K562 (cell line): ENCODE measurements at regions not wholly inside any gene's neighbourhood (a gene's known extent, or its start where the extent isn't known, plus 50 kb on each side); places are given as distances from the start of the nearest gene placed in this dataset.

Experiments
- ATAC-seq: fragments of 200-7000 bp; cut with Tn5 transposase; 3 replicates; pipeline ENCODE4 v1.9.1; 2020; ENCODE audit warnings: moderate library complexity
- BruUV-seq: library from RNA; stranded (reverse); fragments of 400-500 nt; replicated peaks from 2 replicates; lab custom pipeline; 2021; lab: Mats Ljungman, UMichigan
- CTCF ChIA-PET: fragments of 300-600 bp; formaldehyde crosslinking; extraction: SDS; loops from one replicate; lab custom pipeline; 2021; ENCODE audit warnings: low intra/inter-chr PET ratio; lab: Yijun Ruan, JAX
- POLR2A ChIA-PET: fragments of 300-600, 350-650 bp; sonication (Branson Sonifier 250); formaldehyde crosslinking; extraction: SDS; loops from one replicate; lab custom pipeline; 2021; ENCODE audit warnings: antibody characterized with exemption, inconsistent platforms; lab: Yijun Ruan, JAX
- DNase-seq, 4 experiments: peaks; one replicate each; pipeline versions ENCODE4 v3.0.0 to v3.0.0-alpha.2; 2011 to 2018; ENCODE audit warnings: low spot score in 3 of 4, mixed read lengths in 3 of 4; ENCODE audit errors: extremely low read depth in 1 of 4
- FAIRE-seq: peaks from 2 replicates; lab custom pipeline; 2011; peaks lifted over from hg19 to GRCh38; lab: Jason Lieb, UNC
- H2AFZ ChIP-seq: 2 replicates; pipeline ENCODE4 v1.6.0; 2011; ENCODE audit warnings: low read depth, low read length, control low read depth, inconsistent platforms
- H3K27ac ChIP-seq: fragments of 200-600 bp; 3 replicates; pipeline ENCODE4 v1.8.0; 2011; ENCODE audit warnings: low read depth, mild to moderate bottlenecking, control low read depth, inconsistent platforms, low read length, moderate library complexity, mixed read lengths; ENCODE audit errors: extremely low read depth
- H3K27me3 ChIP-seq, 2 experiments: fragments of 300-600 bp in 1 of 2; 2 replicates in 1 of 2; 3 replicates in 1 of 2; pipeline versions ENCODE4 v1.6.0 to v1.8.0; 2011; ENCODE audit warnings: inconsistent platforms in 2 of 2, low read length in 2 of 2, mild to moderate bottlenecking in 1 of 2, mixed read lengths in 1 of 2, moderate library complexity in 1 of 2; ENCODE audit not compliant: control insufficient read depth in 2 of 2, insufficient read depth in 2 of 2
- H3K36me3 ChIP-seq: fragments of 300-600 bp; 3 replicates; pipeline ENCODE4 v1.8.0; 2011; ENCODE audit warnings: mild to moderate bottlenecking, low read length, inconsistent platforms; ENCODE audit not compliant: control insufficient read depth, insufficient read depth
- H3K4me1 ChIP-seq, 2 experiments: fragments of 200-600 bp in 1 of 2; replicated peaks in 1 of 2; 2 replicates in 1 of 2; 3 replicates in 1 of 2; pipeline versions ENCODE4 v1.5.1 to v1.8.0; 2011; ENCODE audit warnings: inconsistent platforms in 2 of 2, low read length in 2 of 2, mild to moderate bottlenecking in 1 of 2, mixed read lengths in 1 of 2, moderate library complexity in 1 of 2; ENCODE audit not compliant: control insufficient read depth in 2 of 2, insufficient read depth in 2 of 2
- H3K4me2 ChIP-seq: 2 replicates; pipeline ENCODE4 v1.6.1; 2011; ENCODE audit warnings: low read length, control low read depth, inconsistent platforms, mixed read lengths; ENCODE audit not compliant: insufficient read depth
- H3K4me3 ChIP-seq: fragments of 200-600 bp; sonication (generic), shearing (Covaris generic); 2 replicates; pipeline ENCODE4 v1.5.1; 2016; ENCODE audit warnings: control low read depth, inconsistent platforms
- H3K79me2 ChIP-seq: fragments of 200-600 bp; 3 replicates; pipeline ENCODE4 v1.8.0; 2011; ENCODE audit warnings: low read length, inconsistent platforms; ENCODE audit not compliant: control insufficient read depth, insufficient read depth
- H3K9ac ChIP-seq, 2 experiments: 2 replicates each; pipeline versions ENCODE4 v1.6.0 to v1.6.1; 2011; ENCODE audit warnings: low read depth in 2 of 2, low read length in 2 of 2, control low read depth in 1 of 2, inconsistent platforms in 1 of 2, mild to moderate bottlenecking in 1 of 2, mixed read lengths in 1 of 2; ENCODE audit not compliant: insufficient read depth in 1 of 2
- H3K9me1 ChIP-seq: one replicate; pipeline ENCODE4 v1.6.0; 2011; ENCODE audit warnings: inconsistent platforms, mild to moderate bottlenecking, low read length, moderate library complexity; ENCODE audit not compliant: control insufficient read depth, insufficient read depth
- H3K9me3 ChIP-seq: replicated peaks from 2 replicates; pipeline ENCODE4 v1.5.1; 2011; ENCODE audit warnings: low read depth, low read length, inconsistent platforms; ENCODE audit not compliant: control insufficient read depth, insufficient read depth
- H4K20me1 ChIP-seq: replicated peaks from 2 replicates; pipeline ENCODE4 v1.6.1; 2011; ENCODE audit warnings: low read length, inconsistent platforms, mixed read lengths; ENCODE audit not compliant: control insufficient read depth, insufficient read depth
- ESRRB ChIP-seq: fragments of 250-450 bp; sonication (Bioruptor Pico); IDR thresholded peaks from 2 replicates; pipeline ENCODE4 v1.5.0; 2020; ENCODE audit warnings: mild to moderate bottlenecking, moderate library complexity, borderline replicate concordance
- GATAD2B ChIP-seq: fragments of 450-650 bp; IDR thresholded peaks from 2 replicates; pipeline ENCODE4 v1.6.1; 2017; ENCODE audit warnings: mild to moderate bottlenecking, borderline replicate concordance
- MAFK ChIP-seq: IDR thresholded peaks from 2 replicates; pipeline ENCODE4 v1.6.1; 2011; ENCODE audit warnings: low read length, improper control_type of control experiment
- MTA2 ChIP-seq: fragments of 450-650 bp; IDR thresholded peaks from 2 replicates; pipeline ENCODE4 v1.6.1; 2016; ENCODE audit warnings: low read depth
- NR3C1 ChIP-seq: sonication (generic); formaldehyde crosslinking; IDR thresholded peaks from 2 replicates; pipeline ENCODE4 v1.8.1; 2022; ENCODE audit warnings: missing genetic modification reagents
- PCBP2 ChIP-seq: fragments of 200-400 bp; formaldehyde crosslinking; IDR thresholded peaks from 2 replicates; pipeline ENCODE4 v1.6.1; 2018; ENCODE audit warnings: low read length, low read depth, mild to moderate bottlenecking, moderate library complexity; ENCODE audit not compliant: poor library complexity, severe bottlenecking
- RBM22 ChIP-seq: fragments of 200-400 bp; formaldehyde crosslinking; IDR thresholded peaks from 2 replicates; pipeline ENCODE4 v1.6.1; 2018; ENCODE audit warnings: low read length, low read depth; ENCODE audit not compliant: poor library complexity, severe bottlenecking
- RUNX1 ChIP-seq: sonication (generic); IDR thresholded peaks from 2 replicates; pipeline ENCODE4 v1.6.1; 2016; ENCODE audit warnings: antibody characterized with exemption, low read depth
- SLC30A9 ChIP-seq: fragments of 250-450 bp; sonication (Bioruptor Pico); IDR thresholded peaks from 2 replicates; pipeline ENCODE4 v1.8.0; 2022; ENCODE audit warnings: mild to moderate bottlenecking, moderate library complexity
- SMAD1 ChIP-seq: fragments of 150-350 bp; IDR thresholded peaks from 2 replicates; pipeline ENCODE4 v1.6.1; 2014; ENCODE audit warnings: low read length, low read depth; ENCODE audit not compliant: partially characterized antibody
- SUPT5H ChIP-seq: fragments of 450-650 bp; IDR thresholded peaks from 2 replicates; pipeline ENCODE4 v1.6.1; 2016
- TBL1XR1 ChIP-seq, 2 experiments: IDR thresholded peaks; 2 replicates each; pipeline ENCODE4 v1.6.1; 2012; ENCODE audit warnings: improper control_type of control experiment in 2 of 2, low read length in 2 of 2, mild to moderate bottlenecking in 1 of 2
- TRIM28 ChIP-seq: fragments of 450-650 bp; IDR thresholded peaks from 2 replicates; pipeline ENCODE4 v1.6.1; 2017
- ZFP36 ChIP-seq: fragments of 150-350 bp; IDR thresholded peaks from 2 replicates; pipeline ENCODE4 v1.6.1; 2018; ENCODE audit warnings: low read length, low read depth; ENCODE audit not compliant: partially characterized antibody
- ZNF239 ChIP-seq: fragments of 250-450 bp; sonication (Bioruptor Pico); IDR thresholded peaks from 2 replicates; pipeline ENCODE4 v1.4.0; 2020; ENCODE audit warnings: mild to moderate bottlenecking
- ZNF551 ChIP-seq: fragments of 250-450 bp; sonication (Bioruptor Pico); IDR thresholded peaks from 2 replicates; pipeline ENCODE4 v1.5.0; 2021; ENCODE audit warnings: mild to moderate bottlenecking, moderate library complexity
- WGBS: fragments of 100-300 bp; shearing (Covaris generic); methylation state at CpG from one replicate; pipeline ENCODE4 v1.1.6; 2016; ENCODE audit warnings: low coverage, mixed read lengths; ENCODE audit not compliant: insufficient coverage; ENCODE audit errors: missing lambda C conversion rate; 5-methylcytosine and 5-hydroxymethylcytosine counted together
- in situ Hi-C: fragments of 300-500 bp; cut with MboI; formaldehyde crosslinking; loops from 4 replicates; pipeline ENCODE4 v1.15.0; 2018; ENCODE audit warnings: inconsistent platforms, mixed read lengths
- intact Hi-C: fragments of 100-400 bp; cut with micrococcal nuclease; formaldehyde crosslinking; loops from 2 replicates; pipeline ENCODE4 v1.14.2; 2022

GRCh38 chr5:125210242-125210947, 464.0 kb upstream of the ZNF608 start:
- H3K27ac ChIP-seq, result no peak overlapping the region
- CTCF ChIA-PET, result no interaction called here
- no peaks in the 10 kb centered on the region for H3K36me3 ChIP-seq
- H3K79me2 ChIP-seq, result no peaks in the 10 kb centered on the region
- no peaks in the 10 kb centered on the region for H3K4me1 ChIP-seq
- no peak for FAIRE-seq
- no peaks in the 10 kb centered on the region for H4K20me1 ChIP-seq
- WGBS, result 0% methylated on average over 1 of the region's 1 CpG
- H3K4me2 ChIP-seq, result no peak overlapping the region
- H3K9ac ChIP-seq, result no peak overlapping the region
- H3K9me1 ChIP-seq, result no peaks in the 10 kb centered on the region
- no peak for TF ChIP-seq SUPT5H
- TF ChIP-seq, all 486 proteins: peak for 0
- ATAC-seq, result no peak
- no peak overlapping the region for H2AFZ ChIP-seq
- no peak for DNase-seq
- no peak overlapping the region for H3K4me3 ChIP-seq
- intact Hi-C loops (no loop called here), in situ Hi-C loops (no loop called here)
- H3K9me3 ChIP-seq, result no peaks in the 10 kb centered on the region
- no TSS peak for BruUV-seq
- no peaks in the 10 kb centered on the region for H3K27me3 ChIP-seq
- POLR2A ChIA-PET, result no interaction called here

GRCh38 chr5:125214080-125214479, 467.6 kb upstream of the ZNF608 start:
- FAIRE-seq, result no peak

More at GRCh38 chr5:125214080-125214479, 467.6 kb upstream of the ZNF608 start:
- Histone ChIP-seq H3K4me2 (no peak overlapping the region), H3K36me3 (no peaks in the 10 kb centered on the region), H3K9me1 (no peaks in the 10 kb centered on the region), H3K4me3 (no peak overlapping the region), H3K9me3 (no peaks in the 10 kb centered on the region), H2AFZ (no peak overlapping the region), H3K27ac (no peak overlapping the region), H3K79me2 (no peaks in the 10 kb centered on the region), H4K20me1 (no peaks in the 10 kb centered on the region), H3K27me3 (no peaks in the 10 kb centered on the region), H3K9ac (no peak overlapping the region), H3K4me1 (no peaks in the 10 kb centered on the region)
- intact Hi-C loops (no loop called here), in situ Hi-C loops (no loop called here)
- no peak for TF ChIP-seq MTA2
- no peak for TF ChIP-seq RBM22
- no peak for TF ChIP-seq ZNF239 (CRISPR knock-in tag)
- no peak for TF ChIP-seq SMAD1
- no peak for TF ChIP-seq MAFK
- TF ChIP-seq NR3C1 (CRISPR knock-in tag), result no peak
- no peak for TF ChIP-seq GATAD2B
- TF ChIP-seq SLC30A9 (CRISPR knock-in tag), result no peak
- no peak for TF ChIP-seq PCBP2
- no peak for TF ChIP-seq ZFP36
- TF ChIP-seq ZNF551 (CRISPR knock-in tag), result no peak
- TF ChIP-seq RUNX1, result no peak
- TF ChIP-seq TBL1XR1 (IDR thresholded peaks at IDR 0.05; ENCODE audit: low read length in 2 of 2), result no peak
- TF ChIP-seq ESRRB (CRISPR knock-in tag), result no peak
- no peak for TF ChIP-seq TRIM28
- ChIA-PET CTCF (no interaction called here), POLR2A (no interaction called here)
- BruUV-seq, result no TSS peak
- whole genome bisulfite sequencing, result 0% methylated on average over 3 of the region's 3 CpGs
- no peak for ATAC-seq
- no peak for DNase-seq
